ENCODE measurements at regions not wholly inside any gene's neighbourhood (a gene's known extent, or its start where the extent isn't known, plus 50 kb on each side); places are given as distances from the start of the nearest gene placed in this dataset.
A peak's percentile ranks its signal among the peaks of the same experiment; 100 is the strongest.

- Histone ChIP-seq H3K9me3 (ENCODE audit: control insufficient read depth, low read length) (no peaks in the 10 kb centered on the region), H3K27ac (ENCODE audit: low read depth, low read length) (no peak overlapping the region), H3K4me3 (ENCODE audit: low read length) (no peak overlapping the region), H3K9ac (ENCODE audit: extremely low read depth, low read length, poor library complexity, severe bottlenecking) (no peak overlapping the region), H3K36me3 (ENCODE audit: control insufficient read depth, insufficient read depth, low read length) (no peaks in the 10 kb centered on the region), H3K4me1 (ENCODE audit: control insufficient read depth, insufficient read depth, low read length) (peaks cover 12% of the 10 kb centered on the region), H3K27me3 (ENCODE audit: control insufficient read depth, insufficient read depth, low read length, poor library complexity, severe bottlenecking) (no peaks in the 10 kb centered on the region)
- peak; percentile 75 for DNase-seq
- no peak overlapping the region for H3K27ac Mint-ChIP-seq
- H3K36me3 Mint-ChIP-seq (ENCODE audit: low read depth) = no peaks in the 10 kb centered on the region
- TF ChIP-seq CTCF (conservative IDR thresholded peaks at IDR 0.05) = no peak
- H3K4me1 Mint-ChIP-seq = peaks cover 61% of the 10 kb centered on the region
- H3K9me3 Mint-ChIP-seq = no peaks in the 10 kb centered on the region
- peaks cover 3% of the 10 kb centered on the region for H3K27me3 Mint-ChIP-seq (ENCODE audit: insufficient read depth)
- no peak overlapping the region for H3K4me3 Mint-ChIP-seq
- 59 to 68% methylated on average over 3 to 5 of the region's 5 CpGs for WGBS, 2 experiments (ENCODE audit: insufficient coverage in 1 of 2, insufficient read length in 1 of 2)
Observed at GRCh38 chr7:27375958-27376357, 133.4 kb downstream of the EVX1 start.

GRCh38 chr7:27377988-27378387 is 135.4 kb downstream of the EVX1 start:
- TF ChIP-seq CTCF (conservative IDR thresholded peaks at IDR 0.05) = peak; percentile 66
- no peaks in the 10 kb centered on the region for H3K9me3 ChIP-seq (ENCODE audit: control insufficient read depth, low read length)
- DNase-seq = peak; percentile 66
- H3K4me1 ChIP-seq (ENCODE audit: control insufficient read depth, insufficient read depth, low read length) = peaks cover 9% of the 10 kb centered on the region
- H3K27me3 ChIP-seq (ENCODE audit: control insufficient read depth, insufficient read depth, low read length, poor library complexity, severe bottlenecking) = no peaks in the 10 kb centered on the region
- no peak overlapping the region for H3K27ac Mint-ChIP-seq
- H3K27me3 Mint-ChIP-seq (ENCODE audit: insufficient read depth) = peaks cover 3% of the 10 kb centered on the region
- peaks cover 49% of the 10 kb centered on the region for H3K4me1 Mint-ChIP-seq
- no peaks in the 10 kb centered on the region for H3K36me3 ChIP-seq (ENCODE audit: control insufficient read depth, insufficient read depth, low read length)
- 89 to 100% methylated on average over 2 to 8 of the region's 8 CpGs for WGBS, 2 experiments (ENCODE audit: insufficient coverage in 1 of 2, insufficient read length in 1 of 2)
- no peak overlapping the region for H3K4me3 ChIP-seq (ENCODE audit: low read length)
- no peak overlapping the region for H3K9ac ChIP-seq (ENCODE audit: extremely low read depth, low read length, poor library complexity, severe bottlenecking)
- H3K9me3 Mint-ChIP-seq = no peaks in the 10 kb centered on the region
- H3K27ac ChIP-seq (ENCODE audit: low read depth, low read length) = no peak overlapping the region
- no peaks in the 10 kb centered on the region for H3K36me3 Mint-ChIP-seq (ENCODE audit: low read depth)
- no peak overlapping the region for H3K4me3 Mint-ChIP-seq

- Histone ChIP-seq H3K27me3 (ENCODE audit: control insufficient read depth, insufficient read depth, low read length, poor library complexity, severe bottlenecking) (no peaks in the 10 kb centered on the region), H3K27ac (ENCODE audit: low read depth, low read length) (no peak overlapping the region), H3K9me3 (ENCODE audit: control insufficient read depth, low read length) (no peaks in the 10 kb centered on the region), H3K4me1 (ENCODE audit: control insufficient read depth, insufficient read depth, low read length) (peaks cover 3% of the 10 kb centered on the region), H3K4me3 (ENCODE audit: low read length) (no peak overlapping the region), H3K9ac (ENCODE audit: extremely low read depth, low read length, poor library complexity, severe bottlenecking) (no peak overlapping the region), H3K36me3 (ENCODE audit: control insufficient read depth, insufficient read depth, low read length) (no peaks in the 10 kb centered on the region)
- Mint-ChIP-seq H3K36me3 (ENCODE audit: low read depth) (no peaks in the 10 kb centered on the region), H3K9me3 (no peaks in the 10 kb centered on the region), H3K4me3 (no peak overlapping the region), H3K4me1 (peaks cover 12% of the 10 kb centered on the region), H3K27me3 (ENCODE audit: insufficient read depth) (peaks cover 3% of the 10 kb centered on the region), H3K27ac (no peak overlapping the region)
- DNase-seq = no peak
- WGBS, 2 experiments (ENCODE audit: insufficient coverage in 1 of 2, insufficient read length in 1 of 2) = 92% methylated on average over 2 to 4 of the region's 4 CpGs
- no peak for TF ChIP-seq CTCF (conservative IDR thresholded peaks at IDR 0.05)
Observed at GRCh38 chr7:27382307-27382706, 139.7 kb downstream of the EVX1 start.

All from endodermal cell (in vitro differentiated cells).